ENCODE measurements at regions not wholly inside any gene's neighbourhood (a gene's known extent, or its start where the extent isn't known, plus 50 kb on each side); places are given as distances from the start of the nearest gene placed in this dataset.

- ChIA-PET CTCF (no interaction called here), POLR2A (no interaction called here)
- intact Hi-C loops (cut with micrococcal nuclease) = no loop called here
- Histone ChIP-seq H3K4me3 (ENCODE audit: low read length) (no peak overlapping the region), H3K9me3 (ENCODE audit: control insufficient read depth in 2 of 3, low read length in 3 of 3) (no peaks in the 10 kb centered on the region), H3K27me3 (ENCODE audit: control insufficient read depth in 2 of 2, insufficient read depth in 2 of 2, low read length in 2 of 2) (no peaks in the 10 kb centered on the region), H3K36me3 (ENCODE audit: control insufficient read depth in 2 of 3, insufficient read depth in 3 of 3, low read length in 3 of 3) (no peaks in the 10 kb centered on the region), H3K4me1 (ENCODE audit: control insufficient read depth in 2 of 2, insufficient read depth in 2 of 2, low read length in 2 of 2) (no peaks in the 10 kb centered on the region), H3K27ac (ENCODE audit: low read depth, low read length) (no peak overlapping the region)
- Mint-ChIP-seq H3K36me3 (no peaks in the 10 kb centered on the region), H3K9me3 (no peaks in the 10 kb centered on the region), H3K4me1 (no peaks in the 10 kb centered on the region), H3K27ac (no peak overlapping the region), H3K4me3 (no peak overlapping the region), H3K27me3 (peaks cover 0 to 12% (median 4%) of the 10 kb centered on the region in 5 donors)
- DNase-seq (no peak), ATAC-seq (no peak)
Observed at GRCh38 chr7:26467104-26467503, 175.4 kb downstream of the SNX10 start.

DNA sequence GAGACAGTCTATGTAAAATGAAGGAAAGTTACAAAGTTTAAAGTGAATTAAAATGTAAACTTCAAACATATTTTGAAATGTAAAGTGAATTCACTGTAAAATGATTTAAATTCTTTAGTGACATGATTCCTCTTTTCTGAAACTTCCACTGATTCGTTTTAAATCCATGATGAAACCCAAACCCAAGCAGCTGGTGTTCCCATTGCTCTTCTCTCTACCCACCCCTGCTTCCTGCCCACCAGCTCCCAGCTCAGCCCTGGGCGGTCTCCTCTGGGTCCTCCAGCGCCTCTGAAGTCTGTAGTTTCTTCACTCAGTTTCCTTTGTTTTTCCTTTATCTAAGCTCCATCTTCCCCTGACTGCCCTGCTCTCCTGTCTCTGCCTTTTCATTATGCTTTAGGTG lies 175.9 kb downstream of the SNX10 start:
- Histone ChIP-seq H3K36me3 (ENCODE audit: control insufficient read depth in 2 of 3, insufficient read depth in 3 of 3, low read length in 3 of 3) (no peaks in the 10 kb centered on the region), H3K27me3 (ENCODE audit: control insufficient read depth in 2 of 2, insufficient read depth in 2 of 2, low read length in 2 of 2) (no peaks in the 10 kb centered on the region), H3K4me3 (ENCODE audit: low read length) (no peak overlapping the region), H3K27ac (ENCODE audit: low read depth, low read length) (no peak overlapping the region), H3K4me1 (ENCODE audit: control insufficient read depth in 2 of 2, insufficient read depth in 2 of 2, low read length in 2 of 2) (no peaks in the 10 kb centered on the region), H3K9me3 (ENCODE audit: control insufficient read depth in 2 of 3, low read length in 3 of 3) (no peaks in the 10 kb centered on the region)
- Mint-ChIP-seq H3K9me3 (no peaks in the 10 kb centered on the region), H3K4me3 (no peak overlapping the region), H3K27me3 (peaks cover 0 to 12% (median 4%) of the 10 kb centered on the region in 5 donors), H3K36me3 (no peaks in the 10 kb centered on the region), H3K4me1 (no peaks in the 10 kb centered on the region), H3K27ac (no peak overlapping the region)
- ChIA-PET POLR2A (no interaction called here), CTCF (no interaction called here)
- intact Hi-C loops (cut with micrococcal nuclease) = no loop called here
- ATAC-seq = no peak
- no peak for DNase-seq

DNA sequence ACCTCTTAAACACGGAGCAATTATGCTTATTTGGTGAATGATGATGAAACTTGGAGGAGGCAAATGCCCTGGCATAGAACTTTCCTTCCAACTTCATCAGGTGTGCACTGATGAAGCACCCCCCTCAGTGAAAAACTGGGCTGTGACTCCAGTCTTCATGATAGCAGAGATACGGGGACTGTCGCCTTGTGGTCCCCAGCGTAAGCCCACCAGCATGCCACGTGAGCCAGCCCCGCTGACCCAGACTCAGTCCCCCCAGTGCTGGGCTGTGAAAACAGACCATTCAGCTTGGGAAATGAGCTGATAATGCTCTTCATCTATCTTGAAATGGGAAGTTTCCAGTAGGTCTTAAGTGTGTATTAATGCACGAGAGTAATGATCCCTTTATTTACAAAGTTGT lies 177.0 kb downstream of the SNX10 start:
- Histone ChIP-seq H3K27me3 (ENCODE audit: control insufficient read depth in 2 of 2, insufficient read depth in 2 of 2, low read length in 2 of 2) (no peaks in the 10 kb centered on the region), H3K4me1 (ENCODE audit: control insufficient read depth in 2 of 2, insufficient read depth in 2 of 2, low read length in 2 of 2) (no peaks in the 10 kb centered on the region), H3K27ac (ENCODE audit: low read depth, low read length) (no peak overlapping the region), H3K36me3 (ENCODE audit: control insufficient read depth in 2 of 3, insufficient read depth in 3 of 3, low read length in 3 of 3) (no peaks in the 10 kb centered on the region), H3K9me3 (ENCODE audit: control insufficient read depth in 2 of 3, low read length in 3 of 3) (no peaks in the 10 kb centered on the region), H3K4me3 (ENCODE audit: low read length) (no peak overlapping the region)
- ChIA-PET CTCF (no interaction called here), POLR2A (no interaction called here)
- Mint-ChIP-seq H3K27ac (no peak overlapping the region), H3K4me3 (no peak overlapping the region), H3K36me3 (no peaks in the 10 kb centered on the region), H3K9me3 (no peaks in the 10 kb centered on the region), H3K4me1 (no peaks in the 10 kb centered on the region), H3K27me3 (peaks cover 0 to 12% (median 4%) of the 10 kb centered on the region in 5 donors)
- ATAC-seq (no peak), DNase-seq (no peak)
- intact Hi-C loops (cut with micrococcal nuclease) = no loop called here

DNA sequence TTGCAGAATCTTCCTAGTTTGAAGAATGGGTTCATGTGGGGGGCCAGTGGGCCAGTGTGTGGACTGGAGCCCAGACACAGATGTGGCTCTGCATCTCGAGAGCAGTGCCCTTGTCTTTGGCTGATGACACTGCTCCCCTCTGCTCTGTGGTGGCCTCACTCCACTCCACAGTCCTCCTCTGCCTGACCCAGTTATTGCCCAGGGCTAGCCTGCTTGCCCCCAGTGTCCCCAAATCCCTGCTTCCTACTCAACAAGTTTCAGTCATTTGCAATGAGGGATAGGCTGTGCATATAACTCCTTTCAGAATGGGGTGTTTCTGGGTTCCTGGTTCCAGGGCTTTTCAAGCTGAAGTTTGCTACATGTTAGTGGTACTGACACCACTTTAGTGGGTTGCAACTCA lies 177.5 kb downstream of the SNX10 start:
- Mint-ChIP-seq H3K27me3 (peaks cover 0 to 12% (median 4%) of the 10 kb centered on the region in 5 donors), H3K4me1 (no peaks in the 10 kb centered on the region), H3K9me3 (no peaks in the 10 kb centered on the region), H3K36me3 (no peaks in the 10 kb centered on the region), H3K4me3 (no peak overlapping the region), H3K27ac (no peak overlapping the region)
- Histone ChIP-seq H3K27me3 (ENCODE audit: control insufficient read depth in 2 of 2, insufficient read depth in 2 of 2, low read length in 2 of 2) (no peaks in the 10 kb centered on the region), H3K36me3 (ENCODE audit: control insufficient read depth in 2 of 3, insufficient read depth in 3 of 3, low read length in 3 of 3) (no peaks in the 10 kb centered on the region), H3K9me3 (ENCODE audit: control insufficient read depth in 2 of 3, low read length in 3 of 3) (no peaks in the 10 kb centered on the region), H3K4me3 (ENCODE audit: low read length) (no peak overlapping the region), H3K27ac (ENCODE audit: low read depth, low read length) (no peak overlapping the region), H3K4me1 (ENCODE audit: control insufficient read depth in 2 of 2, insufficient read depth in 2 of 2, low read length in 2 of 2) (no peaks in the 10 kb centered on the region)
- POLR2A ChIA-PET = no interaction called here
- ATAC-seq (no peak), DNase-seq (no peak)
- intact Hi-C loops (cut with micrococcal nuclease) = no loop called here
- CTCF ChIA-PET = no interaction called here

DNA sequence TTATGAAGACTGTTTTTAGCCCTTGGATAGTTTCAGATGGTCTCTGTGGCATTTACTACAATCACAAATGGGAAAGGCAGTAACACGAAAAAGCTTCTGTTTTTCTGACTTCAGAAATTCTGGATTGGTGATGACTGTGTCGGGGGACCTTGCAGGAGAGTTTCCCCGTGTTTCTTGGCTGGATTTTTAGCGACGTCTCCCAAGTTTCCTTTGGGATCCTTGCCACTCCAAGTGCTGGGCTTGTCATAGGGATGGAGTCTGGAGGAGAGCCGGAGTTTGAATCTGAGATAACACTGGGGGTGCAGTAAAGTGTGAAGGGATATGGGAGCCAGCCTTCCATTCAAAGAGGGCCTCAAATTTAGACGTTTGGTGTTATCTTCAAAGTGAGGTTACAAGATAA lies 179.0 kb downstream of the SNX10 start:
- Histone ChIP-seq H3K36me3 (ENCODE audit: control insufficient read depth in 2 of 3, insufficient read depth in 3 of 3, low read length in 3 of 3) (no peaks in the 10 kb centered on the region), H3K4me3 (ENCODE audit: low read length) (no peak overlapping the region), H3K4me1 (ENCODE audit: control insufficient read depth in 2 of 2, insufficient read depth in 2 of 2, low read length in 2 of 2) (no peaks in the 10 kb centered on the region), H3K9me3 (ENCODE audit: control insufficient read depth in 2 of 3, low read length in 3 of 3) (no peaks in the 10 kb centered on the region), H3K27me3 (ENCODE audit: control insufficient read depth in 2 of 2, insufficient read depth in 2 of 2, low read length in 2 of 2) (no peaks in the 10 kb centered on the region), H3K27ac (ENCODE audit: low read depth, low read length) (no peak overlapping the region)
- ChIA-PET POLR2A (no interaction called here), CTCF (no interaction called here)
- H3K4me3 Mint-ChIP-seq = no peak overlapping the region
- no peaks in the 10 kb centered on the region for H3K9me3 Mint-ChIP-seq
- DNase-seq (no peak), ATAC-seq (no peak)
- H3K27ac Mint-ChIP-seq = no peak overlapping the region
- peaks cover 0 to 12% (median 7%) of the 10 kb centered on the region in 5 donors for H3K27me3 Mint-ChIP-seq
- no peaks in the 10 kb centered on the region for H3K4me1 Mint-ChIP-seq
- intact Hi-C loops (cut with micrococcal nuclease) = no loop called here
- no peaks in the 10 kb centered on the region for H3K36me3 Mint-ChIP-seq

DNA sequence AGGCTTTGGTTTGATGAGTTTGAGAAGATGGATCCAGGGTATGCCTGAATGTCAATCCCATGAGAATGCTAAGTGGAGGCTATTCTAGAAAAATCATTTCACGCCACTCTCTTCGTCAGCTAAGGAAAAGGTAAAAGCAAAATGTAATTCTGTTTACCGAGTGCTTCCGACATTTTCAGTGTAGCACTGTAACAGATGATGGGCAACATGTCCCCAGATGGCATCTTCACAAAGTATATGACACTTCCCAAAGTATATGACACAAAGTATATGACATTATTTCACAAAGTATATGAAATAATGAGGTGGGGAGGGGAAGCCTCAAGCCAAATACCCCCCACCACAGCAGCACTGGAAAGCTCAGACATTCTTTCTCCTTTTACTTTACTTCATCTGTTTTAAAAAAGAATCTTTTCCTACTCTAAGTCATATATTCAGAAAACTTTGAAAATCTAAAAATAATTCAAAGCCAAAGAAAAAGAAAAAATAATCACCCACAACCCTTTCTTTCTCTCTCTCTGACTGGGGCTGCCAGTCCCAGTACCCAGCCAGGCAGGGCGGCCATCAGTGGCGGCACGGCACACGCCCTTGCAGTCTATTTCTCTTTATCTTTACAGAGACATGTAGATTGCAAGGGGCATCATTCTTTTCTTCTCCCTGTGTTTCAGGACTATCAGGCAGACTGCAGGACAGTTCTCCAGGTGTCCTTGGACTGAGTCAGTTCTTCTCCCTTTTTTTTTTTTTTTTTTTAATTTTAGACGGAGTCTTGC lies 179.8 kb downstream of the SNX10 start:
- Histone ChIP-seq H3K4me3 (ENCODE audit: low read length) (no peak overlapping the region), H3K9me3 (ENCODE audit: control insufficient read depth in 2 of 3, low read length in 3 of 3) (no peaks in the 10 kb centered on the region), H3K27ac (ENCODE audit: low read depth, low read length) (no peak overlapping the region), H3K4me1 (ENCODE audit: control insufficient read depth in 2 of 2, insufficient read depth in 2 of 2, low read length in 2 of 2) (no peaks in the 10 kb centered on the region), H3K27me3 (ENCODE audit: control insufficient read depth in 2 of 2, insufficient read depth in 2 of 2, low read length in 2 of 2) (no peaks in the 10 kb centered on the region), H3K36me3 (ENCODE audit: control insufficient read depth in 2 of 3, insufficient read depth in 3 of 3, low read length in 3 of 3) (no peaks in the 10 kb centered on the region)
- ChIA-PET CTCF (no interaction called here), POLR2A (no interaction called here)
- DNase-seq (no peak), ATAC-seq (no peak)
- intact Hi-C loops (cut with micrococcal nuclease) = no loop called here
- Mint-ChIP-seq H3K27me3 (peaks cover 5 to 12% (median 9%) of the 10 kb centered on the region in 5 donors), H3K4me1 (no peaks in the 10 kb centered on the region), H3K27ac (no peak overlapping the region), H3K9me3 (no peaks in the 10 kb centered on the region), H3K4me3 (no peak overlapping the region), H3K36me3 (no peaks in the 10 kb centered on the region)

DNA sequence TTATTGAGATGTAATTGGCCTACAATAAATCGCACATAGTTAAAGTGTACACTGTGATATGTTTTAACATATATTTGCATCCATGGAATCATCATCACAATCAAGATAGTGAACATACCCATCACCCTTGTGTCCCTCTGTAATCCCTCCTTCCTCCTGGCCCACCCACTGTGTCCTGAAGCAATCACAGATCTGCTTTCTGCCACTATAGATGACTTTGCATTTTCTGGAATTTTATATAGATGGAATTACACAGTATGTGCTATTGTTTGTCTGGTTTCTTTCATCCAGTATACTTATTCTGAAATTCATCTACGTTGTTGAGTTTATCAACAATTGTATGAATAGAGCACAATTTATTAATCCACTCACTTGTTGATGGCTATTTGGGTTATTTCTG lies 181.3 kb downstream of the SNX10 start:
- no peaks in the 10 kb centered on the region for H3K4me1 ChIP-seq (ENCODE audit: control insufficient read depth in 2 of 2, insufficient read depth in 2 of 2, low read length in 2 of 2)
- POLR2A ChIA-PET = no interaction called here
- H3K27ac ChIP-seq (ENCODE audit: low read depth, low read length) = no peak overlapping the region
- no peak overlapping the region for H3K4me3 ChIP-seq (ENCODE audit: low read length)
- Mint-ChIP-seq H3K9me3 (no peaks in the 10 kb centered on the region), H3K4me3 (no peak overlapping the region), H3K4me1 (no peaks in the 10 kb centered on the region), H3K36me3 (no peaks in the 10 kb centered on the region), H3K27me3 (peaks cover 9 to 20% (median 12%) of the 10 kb centered on the region in 5 donors), H3K27ac (no peak overlapping the region)
- H3K36me3 ChIP-seq (ENCODE audit: control insufficient read depth in 2 of 3, insufficient read depth in 3 of 3, low read length in 3 of 3) = no peaks in the 10 kb centered on the region
- DNase-seq = no peak
- ATAC-seq = no peak
- intact Hi-C loops (cut with micrococcal nuclease) = no loop called here
- CTCF ChIA-PET = interaction anchor here (0.7 kb wide), 1 partner anchor 90 kb away, joined by 3 read pairs; no protein-coding TSS in a partner anchor
- H3K9me3 ChIP-seq (ENCODE audit: control insufficient read depth in 2 of 3, low read length in 3 of 3) = no peaks in the 10 kb centered on the region
- no peaks in the 10 kb centered on the region for H3K27me3 ChIP-seq (ENCODE audit: control insufficient read depth in 2 of 2, insufficient read depth in 2 of 2, low read length in 2 of 2)

All from naive thymus-derived CD4-positive, alpha-beta T cell (primary cell).